SK-N-SH treated with all-trans-retinoic acid at 6 μM for 48 hours (cell line): ENCODE measurements at regions not wholly inside any gene's neighbourhood (a gene's known extent, or its start where the extent isn't known, plus 50 kb on each side); places are given as distances from the start of the nearest gene placed in this dataset.

ENCODE experiments used
- ATAC-seq: fragments of 200-7000 bp; cut with Tn5 transposase; 3 replicates; pipeline ENCODE4 v1.9.1; 2020; ENCODE audit warnings: mild to moderate bottlenecking, moderate library complexity
- BACH2 ChIP-seq: fragments of 250-450 bp; sonication (Bioruptor Pico); IDR thresholded peaks from 2 replicates; pipeline ENCODE4 v1.9.0; 2021; ENCODE audit warnings: mild to moderate bottlenecking, borderline replicate concordance
- CREB5 ChIP-seq: fragments of 250-450 bp; sonication (Bioruptor Pico); IDR thresholded peaks from 2 replicates; pipeline ENCODE4 v1.5.1; 2020; ENCODE audit warnings: low read depth, mild to moderate bottlenecking, moderate library complexity
- CSDC2 ChIP-seq: fragments of 250-450 bp; sonication (Bioruptor Pico); IDR thresholded peaks from 2 replicates; pipeline ENCODE4 v1.5.0; 2020; ENCODE audit warnings: mild to moderate bottlenecking, moderate library complexity
- POU6F1 ChIP-seq: fragments of 250-450 bp; sonication (Bioruptor Pico); IDR thresholded peaks from 2 replicates; pipeline ENCODE4 v1.8.0; 2021; ENCODE audit warnings: low read depth, mild to moderate bottlenecking, moderate library complexity, borderline replicate concordance
- PPARA ChIP-seq: fragments of 250-450 bp; sonication (Bioruptor Pico); IDR thresholded peaks from 2 replicates; pipeline ENCODE4 v1.5.0; 2020; ENCODE audit warnings: mild to moderate bottlenecking, borderline replicate concordance
- RARB ChIP-seq: fragments of 250-450 bp; sonication (Bioruptor Pico); IDR thresholded peaks from 2 replicates; pipeline ENCODE4 v1.8.0; 2021; ENCODE audit warnings: mild to moderate bottlenecking, moderate library complexity
- SNAI2 ChIP-seq: fragments of 250-450 bp; sonication (Bioruptor Pico); IDR thresholded peaks from 2 replicates; pipeline ENCODE4 v1.5.0; 2020; ENCODE audit warnings: mild to moderate bottlenecking, moderate library complexity
- TCF4 ChIP-seq: fragments of 250-450 bp; sonication (Bioruptor Pico); IDR thresholded peaks from 2 replicates; pipeline ENCODE4 v1.8.0; 2021; ENCODE audit warnings: mild to moderate bottlenecking, moderate library complexity, borderline replicate concordance
- ZFP3 ChIP-seq: fragments of 250-450 bp; sonication (Bioruptor Pico); IDR thresholded peaks from 2 replicates; pipeline ENCODE4 v1.5.0; 2020; ENCODE audit warnings: mild to moderate bottlenecking, moderate library complexity
- ZFP30 ChIP-seq: fragments of 450-650 bp; formaldehyde crosslinking; IDR thresholded peaks from 2 replicates; pipeline ENCODE4 v1.5.0; 2022; ENCODE audit warnings: mild to moderate bottlenecking, moderate library complexity
- ZNF70 ChIP-seq: fragments of 450-650 bp; formaldehyde crosslinking; IDR thresholded peaks from 2 replicates; pipeline ENCODE4 v1.5.0; 2020; ENCODE audit warnings: mild to moderate bottlenecking, moderate library complexity
- ZNF8 ChIP-seq: fragments of 450-650 bp; formaldehyde crosslinking; IDR thresholded peaks from 2 replicates; pipeline ENCODE4 v1.5.0; 2020; ENCODE audit warnings: mild to moderate bottlenecking, moderate library complexity
- TF ChIP-seq, protein P1 (sequence below): fragments of 250-450 bp; sonication (Bioruptor Pico); IDR thresholded peaks from 2 replicates; pipeline ENCODE4 v1.5.1; 2021; ENCODE audit warnings: mild to moderate bottlenecking, moderate library complexity
- TF ChIP-seq, protein P2 (sequence below): fragments of 250-450 bp; sonication (Bioruptor Pico); IDR thresholded peaks from 2 replicates; pipeline ENCODE4 v1.8.0; 2020; ENCODE audit warnings: mild to moderate bottlenecking, moderate library complexity, borderline replicate concordance
- TF ChIP-seq, protein P3 (sequence below): fragments of 250-450 bp; sonication (Bioruptor Pico); IDR thresholded peaks from 2 replicates; pipeline ENCODE4 v1.5.0; 2020; ENCODE audit warnings: mild to moderate bottlenecking, moderate library complexity

GRCh38 chr7:10634239-10634638 is 339.4 kb upstream of the PHF14 start:
- TF ChIP-seq ZNF70 (CRISPR knock-in tag) (no peak), ZFP30 (no peak), PPARA (CRISPR knock-in tag) (no peak), RARB (CRISPR knock-in tag) (no peak), CSDC2 (no peak), ZFP3 (no peak), SNAI2 (no peak)
- TF ChIP-seq, protein P1, sequence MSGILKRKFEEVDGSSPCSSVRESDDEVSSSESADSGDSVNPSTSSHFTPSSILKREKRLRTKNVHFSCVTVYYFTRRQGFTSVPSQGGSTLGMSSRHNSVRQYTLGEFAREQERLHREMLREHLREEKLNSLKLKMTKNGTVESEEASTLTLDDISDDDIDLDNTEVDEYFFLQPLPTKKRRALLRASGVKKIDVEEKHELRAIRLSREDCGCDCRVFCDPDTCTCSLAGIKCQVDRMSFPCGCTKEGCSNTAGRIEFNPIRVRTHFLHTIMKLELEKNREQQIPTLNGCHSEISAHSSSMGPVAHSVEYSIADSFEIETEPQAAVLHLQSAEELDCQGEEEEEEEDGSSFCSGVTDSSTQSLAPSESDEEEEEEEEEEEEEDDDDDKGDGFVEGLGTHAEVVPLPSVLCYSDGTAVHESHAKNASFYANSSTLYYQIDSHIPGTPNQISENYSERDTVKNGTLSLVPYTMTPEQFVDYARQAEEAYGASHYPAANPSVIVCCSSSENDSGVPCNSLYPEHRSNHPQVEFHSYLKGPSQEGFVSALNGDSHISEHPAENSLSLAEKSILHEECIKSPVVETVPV (CRISPR knock-in tag), result no peak
- TF ChIP-seq, protein P2, sequence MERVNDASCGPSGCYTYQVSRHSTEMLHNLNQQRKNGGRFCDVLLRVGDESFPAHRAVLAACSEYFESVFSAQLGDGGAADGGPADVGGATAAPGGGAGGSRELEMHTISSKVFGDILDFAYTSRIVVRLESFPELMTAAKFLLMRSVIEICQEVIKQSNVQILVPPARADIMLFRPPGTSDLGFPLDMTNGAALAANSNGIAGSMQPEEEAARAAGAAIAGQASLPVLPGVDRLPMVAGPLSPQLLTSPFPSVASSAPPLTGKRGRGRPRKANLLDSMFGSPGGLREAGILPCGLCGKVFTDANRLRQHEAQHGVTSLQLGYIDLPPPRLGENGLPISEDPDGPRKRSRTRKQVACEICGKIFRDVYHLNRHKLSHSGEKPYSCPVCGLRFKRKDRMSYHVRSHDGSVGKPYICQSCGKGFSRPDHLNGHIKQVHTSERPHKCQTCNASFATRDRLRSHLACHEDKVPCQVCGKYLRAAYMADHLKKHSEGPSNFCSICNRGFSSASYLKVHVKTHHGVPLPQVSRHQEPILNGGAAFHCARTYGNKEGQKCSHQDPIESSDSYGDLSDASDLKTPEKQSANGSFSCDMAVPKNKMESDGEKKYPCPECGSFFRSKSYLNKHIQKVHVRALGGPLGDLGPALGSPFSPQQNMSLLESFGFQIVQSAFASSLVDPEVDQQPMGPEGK (CRISPR knock-in tag), result no peak
- TF ChIP-seq, all 23 proteins: peak for 0
- ATAC-seq, result no peak

- ATAC-seq, result no peak
- TF ChIP-seq POU6F1 (CRISPR knock-in tag) (no peak), ZFP3 (no peak), ZNF70 (CRISPR knock-in tag) (no peak), CREB5 (no peak), TCF4 (CRISPR knock-in tag) (no peak), SNAI2 (no peak), BACH2 (no peak), CSDC2 (no peak)
- TF ChIP-seq, protein P3, sequence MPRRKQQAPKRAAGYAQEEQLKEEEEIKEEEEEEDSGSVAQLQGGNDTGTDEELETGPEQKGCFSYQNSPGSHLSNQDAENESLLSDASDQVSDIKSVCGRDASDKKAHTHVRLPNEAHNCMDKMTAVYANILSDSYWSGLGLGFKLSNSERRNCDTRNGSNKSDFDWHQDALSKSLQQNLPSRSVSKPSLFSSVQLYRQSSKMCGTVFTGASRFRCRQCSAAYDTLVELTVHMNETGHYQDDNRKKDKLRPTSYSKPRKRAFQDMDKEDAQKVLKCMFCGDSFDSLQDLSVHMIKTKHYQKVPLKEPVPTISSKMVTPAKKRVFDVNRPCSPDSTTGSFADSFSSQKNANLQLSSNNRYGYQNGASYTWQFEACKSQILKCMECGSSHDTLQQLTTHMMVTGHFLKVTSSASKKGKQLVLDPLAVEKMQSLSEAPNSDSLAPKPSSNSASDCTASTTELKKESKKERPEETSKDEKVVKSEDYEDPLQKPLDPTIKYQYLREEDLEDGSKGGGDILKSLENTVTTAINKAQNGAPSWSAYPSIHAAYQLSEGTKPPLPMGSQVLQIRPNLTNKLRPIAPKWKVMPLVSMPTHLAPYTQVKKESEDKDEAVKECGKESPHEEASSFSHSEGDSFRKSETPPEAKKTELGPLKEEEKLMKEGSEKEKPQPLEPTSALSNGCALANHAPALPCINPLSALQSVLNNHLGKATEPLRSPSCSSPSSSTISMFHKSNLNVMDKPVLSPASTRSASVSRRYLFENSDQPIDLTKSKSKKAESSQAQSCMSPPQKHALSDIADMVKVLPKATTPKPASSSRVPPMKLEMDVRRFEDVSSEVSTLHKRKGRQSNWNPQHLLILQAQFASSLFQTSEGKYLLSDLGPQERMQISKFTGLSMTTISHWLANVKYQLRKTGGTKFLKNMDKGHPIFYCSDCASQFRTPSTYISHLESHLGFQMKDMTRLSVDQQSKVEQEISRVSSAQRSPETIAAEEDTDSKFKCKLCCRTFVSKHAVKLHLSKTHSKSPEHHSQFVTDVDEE, result no peak
- TF ChIP-seq, protein P1 (CRISPR knock-in tag), result no peak
Observed at GRCh38 chr7:10637991-10638390, 335.7 kb upstream of the PHF14 start.

DNA sequence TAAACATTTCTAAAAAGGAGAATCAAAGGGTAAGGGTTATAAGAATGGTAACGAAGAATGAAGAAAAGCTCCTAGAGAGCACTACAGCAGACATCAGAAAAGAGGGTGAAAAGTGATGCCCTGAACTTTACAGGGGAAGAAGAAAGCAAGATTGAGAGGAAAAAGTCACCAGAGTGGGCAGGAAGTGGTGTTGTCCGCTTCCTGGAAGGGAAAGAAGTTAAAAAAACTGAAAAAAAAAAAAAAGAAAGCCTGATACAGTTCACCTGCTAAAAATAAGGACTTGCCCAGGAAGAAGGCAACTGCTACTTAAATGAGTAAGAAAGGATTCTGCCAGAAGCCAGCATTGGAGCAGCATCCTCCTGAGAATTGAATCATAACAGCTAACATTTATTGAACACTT is 330.1 kb upstream of the PHF14 start:
- TF ChIP-seq SNAI2 (no peak), ZNF8 (no peak), ZNF70 (CRISPR knock-in tag) (no peak)
- TF ChIP-seq, protein P3, result no peak
- TF ChIP-seq, all 23 proteins: peak for 0
- ATAC-seq, result no peak
